ENCODE measurements at regions not wholly inside any gene's neighbourhood (a gene's known extent, or its start where the extent isn't known, plus 50 kb on each side); places are given as distances from the start of the nearest gene placed in this dataset.

- no peaks in the 10 kb centered on the region for H3K27me3 ChIP-seq
These were observed 490.2 kb downstream of the PRR16 start for GRCh38 chr5:120954255-120954654.

GRCh38 chr5:120955795-120956194, 491.7 kb downstream of the PRR16 start:
- intact Hi-C loops (cut with DNase I; ENCODE audit: low total_unique reads) = no loop called here

More at GRCh38 chr5:120954255-120954654, 490.2 kb downstream of the PRR16 start:
- Histone ChIP-seq H3K4me3 (no peak overlapping the region), H3K27ac (no peak overlapping the region), H3K4me1 (no peaks in the 10 kb centered on the region), H3K36me3 (no peaks in the 10 kb centered on the region), H3K9me3 (peaks cover 0 to 47% (median 25%) of the 10 kb centered on the region in 4 donors)
- no peak for DNase-seq
- TF ChIP-seq POLR2AphosphoS5 (IDR thresholded peaks at IDR 0.05) = no peak
- no peak for TF ChIP-seq EP300 (IDR thresholded peaks at IDR 0.05)
- TF ChIP-seq, protein P1, sequence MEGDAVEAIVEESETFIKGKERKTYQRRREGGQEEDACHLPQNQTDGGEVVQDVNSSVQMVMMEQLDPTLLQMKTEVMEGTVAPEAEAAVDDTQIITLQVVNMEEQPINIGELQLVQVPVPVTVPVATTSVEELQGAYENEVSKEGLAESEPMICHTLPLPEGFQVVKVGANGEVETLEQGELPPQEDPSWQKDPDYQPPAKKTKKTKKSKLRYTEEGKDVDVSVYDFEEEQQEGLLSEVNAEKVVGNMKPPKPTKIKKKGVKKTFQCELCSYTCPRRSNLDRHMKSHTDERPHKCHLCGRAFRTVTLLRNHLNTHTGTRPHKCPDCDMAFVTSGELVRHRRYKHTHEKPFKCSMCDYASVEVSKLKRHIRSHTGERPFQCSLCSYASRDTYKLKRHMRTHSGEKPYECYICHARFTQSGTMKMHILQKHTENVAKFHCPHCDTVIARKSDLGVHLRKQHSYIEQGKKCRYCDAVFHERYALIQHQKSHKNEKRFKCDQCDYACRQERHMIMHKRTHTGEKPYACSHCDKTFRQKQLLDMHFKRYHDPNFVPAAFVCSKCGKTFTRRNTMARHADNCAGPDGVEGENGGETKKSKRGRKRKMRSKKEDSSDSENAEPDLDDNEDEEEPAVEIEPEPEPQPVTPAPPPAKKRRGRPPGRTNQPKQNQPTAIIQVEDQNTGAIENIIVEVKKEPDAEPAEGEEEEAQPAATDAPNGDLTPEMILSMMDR (IDR thresholded peaks at IDR 0.05) = no peak
- TF ChIP-seq POLR2A (IDR thresholded peaks at IDR 0.05) = no peak
- intact Hi-C loops (cut with DNase I; ENCODE audit: low total_unique reads) = no loop called here

GRCh38 chr5:120958877-120959485, 494.9 kb downstream of the PRR16 start:
- no peak for DNase-seq

More at GRCh38 chr5:120955795-120956194, 491.7 kb downstream of the PRR16 start:
- H3K4me1 ChIP-seq = no peaks in the 10 kb centered on the region
- H3K27ac ChIP-seq = no peak overlapping the region
- no peaks in the 10 kb centered on the region for H3K36me3 ChIP-seq
- TF ChIP-seq POLR2AphosphoS5 (IDR thresholded peaks at IDR 0.05) (no peak), EP300 (IDR thresholded peaks at IDR 0.05) (no peak), POLR2A (IDR thresholded peaks at IDR 0.05) (no peak)
- TF ChIP-seq, protein P1 (IDR thresholded peaks at IDR 0.05) = no peak
- H3K9me3 ChIP-seq = peaks cover 0 to 48% (median 23%) of the 10 kb centered on the region in 4 donors
- no peak for DNase-seq
- H3K4me3 ChIP-seq = no peak overlapping the region
- H3K27me3 ChIP-seq = no peaks in the 10 kb centered on the region

DNA sequence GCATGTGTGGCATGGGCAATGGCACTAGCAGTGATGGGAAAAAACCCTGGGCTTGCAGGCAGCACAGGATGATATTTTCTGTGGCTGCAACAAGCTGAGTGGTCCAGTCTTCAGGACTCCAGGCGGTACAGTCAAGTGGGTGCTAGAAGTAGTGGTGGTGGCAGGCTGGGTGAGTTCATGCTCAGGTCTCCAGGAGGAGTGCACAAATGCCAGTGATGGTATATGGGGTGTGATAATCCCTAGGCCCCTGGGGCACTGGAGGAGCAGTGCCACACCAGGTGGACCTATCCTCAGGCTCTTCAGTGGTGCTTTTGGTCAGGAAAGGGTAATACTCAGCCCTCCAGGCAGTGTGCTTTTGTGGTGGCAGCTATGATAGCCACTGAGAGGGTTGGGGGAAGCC, 496.4 kb downstream of the PRR16 start:
- no peak overlapping the region for H3K27ac ChIP-seq
- H3K4me3 ChIP-seq = no peak overlapping the region
- peaks cover 0 to 17% (median 0%) of the 10 kb centered on the region in 4 donors for H3K9me3 ChIP-seq
- TF ChIP-seq POLR2A (IDR thresholded peaks at IDR 0.05) (no peak), POLR2AphosphoS5 (IDR thresholded peaks at IDR 0.05) (no peak), EP300 (IDR thresholded peaks at IDR 0.05) (no peak)
- no peak for DNase-seq
- no peaks in the 10 kb centered on the region for H3K4me1 ChIP-seq
- no peaks in the 10 kb centered on the region for H3K27me3 ChIP-seq
- H3K36me3 ChIP-seq = no peaks in the 10 kb centered on the region
- WGBS, 5 donors = 70 to 100% (median 92%) methylated on average over 1 of the region's 1 CpG; no CpG with 5 or more reads in 1 of the 5 donors
- intact Hi-C loops (cut with DNase I; ENCODE audit: low total_unique reads) = no loop called here

More at GRCh38 chr5:120958877-120959485, 494.9 kb downstream of the PRR16 start:
- Histone ChIP-seq H3K9me3 (peaks cover 0 to 24% (median 3%) of the 10 kb centered on the region in 4 donors), H3K27ac (no peak overlapping the region), H3K27me3 (no peaks in the 10 kb centered on the region), H3K4me1 (no peaks in the 10 kb centered on the region), H3K4me3 (no peak overlapping the region), H3K36me3 (no peaks in the 10 kb centered on the region)
- TF ChIP-seq POLR2A (IDR thresholded peaks at IDR 0.05) (no peak), POLR2AphosphoS5 (IDR thresholded peaks at IDR 0.05) (no peak), EP300 (IDR thresholded peaks at IDR 0.05) (no peak)
- TF ChIP-seq, protein P1 (IDR thresholded peaks at IDR 0.05) = no peak
- intact Hi-C loops (cut with DNase I; ENCODE audit: low total_unique reads) = no loop called here
- 73 to 83% (median 79%) methylated on average over 7 of the region's 7 CpGs for WGBS, 5 donors

DNA sequence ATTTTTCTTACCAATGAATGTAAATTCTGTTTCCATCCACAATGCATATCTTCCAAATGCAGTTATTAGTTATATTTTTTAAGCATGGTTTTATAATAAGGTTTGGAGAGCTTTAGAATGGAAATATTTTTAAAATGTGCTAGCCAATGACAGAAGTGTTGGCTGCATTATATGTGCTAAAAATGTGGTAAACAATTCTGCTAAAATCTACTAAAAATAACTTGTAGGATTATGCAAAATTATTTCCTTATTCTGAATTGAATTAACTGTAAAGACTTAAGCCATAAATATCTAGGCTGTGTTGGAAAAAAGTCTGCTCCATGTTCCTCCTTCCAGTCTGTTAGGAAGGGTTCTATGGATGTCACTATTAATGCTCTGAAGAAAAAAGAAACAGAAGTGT, 503.3 kb downstream of the PRR16 start:
- TF ChIP-seq, protein P1 (IDR thresholded peaks at IDR 0.05) = no peak
- TF ChIP-seq EP300 (IDR thresholded peaks at IDR 0.05) (no peak), POLR2A (IDR thresholded peaks at IDR 0.05) (no peak)
- no peak overlapping the region for H3K27ac ChIP-seq
- no peaks in the 10 kb centered on the region for H3K36me3 ChIP-seq
- no peak overlapping the region for H3K4me3 ChIP-seq
- no peaks in the 10 kb centered on the region for H3K9me3 ChIP-seq
- H3K4me1 ChIP-seq = no peaks in the 10 kb centered on the region
- no peak for DNase-seq
- no peaks in the 10 kb centered on the region for H3K27me3 ChIP-seq
- intact Hi-C loops (cut with DNase I; ENCODE audit: low total_unique reads) = no loop called here
